ENCODE measurements at regions not wholly inside any gene's neighbourhood (a gene's known extent, or its start where the extent isn't known, plus 50 kb on each side); places are given as distances from the start of the nearest gene placed in this dataset.

DNA sequence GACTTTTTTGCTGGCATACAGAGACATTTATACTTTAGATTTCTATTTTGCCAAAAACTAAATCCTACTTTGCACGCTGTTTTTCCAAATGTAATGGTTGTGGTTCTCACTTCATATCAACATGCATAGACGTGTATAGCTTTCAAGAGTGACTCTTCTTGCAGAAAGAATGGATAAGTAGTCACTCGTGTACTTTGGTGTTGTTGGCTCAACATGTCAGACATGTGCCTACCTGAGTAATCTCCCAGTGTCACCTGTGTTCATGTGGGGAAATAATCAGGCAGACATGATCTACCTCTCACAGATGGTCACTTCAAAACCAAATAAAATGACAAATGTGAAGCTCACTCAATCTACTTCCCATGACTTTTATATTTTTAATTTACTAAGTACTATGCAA, 73.1 kb downstream of the GPR88 start:
- no peak overlapping the region for H2BK5ac ChIP-seq (ENCODE audit: low read depth, low read length)
- no peaks in the 10 kb centered on the region for H4K20me1 ChIP-seq (replicated peaks in 1 of 2; ENCODE audit: control insufficient read depth in 1 of 2, insufficient read depth in 2 of 2, low read length in 2 of 2)
- ChIA-PET CTCF (ENCODE audit: partially characterized antibody) (interaction anchor here (1.1 kb wide), 1 partner anchor 258 kb away, joined by 4 read pairs; no protein-coding TSS in a partner anchor), POLR2A (ENCODE audit: partially characterized antibody) (no interaction called here)
- H3K23me2 ChIP-seq (ENCODE audit: low read depth, low read length) = no peaks in the 10 kb centered on the region
- DNase-seq (ENCODE audit: low read depth in 1 of 2, low spot score in 2 of 2) (no peak), FAIRE-seq (no peak)
- no peaks in the 10 kb centered on the region for H3K4me1 ChIP-seq (replicated peaks in 1 of 4; ENCODE audit: control insufficient read depth in 3 of 4, insufficient read depth in 4 of 4, low read length in 3 of 4)
- no peak overlapping the region for H3K9ac ChIP-seq (replicated peaks in 1 of 4; ENCODE audit: extremely low read depth in 1 of 4, low read depth in 3 of 4, low read length in 3 of 4)
- no peak overlapping the region for H2AFZ ChIP-seq (ENCODE audit: low read length)
- no peak overlapping the region for H3K4ac ChIP-seq (replicated peaks; ENCODE audit: insufficient read length, low read depth, low read length)
- H3K27ac ChIP-seq (ENCODE audit: low read depth, low read length) = no peak overlapping the region
- TF ChIP-seq SIRT6 (IDR thresholded peaks at IDR 0.05; ENCODE audit: low read length) (no peak), RAD21 (IDR thresholded peaks at IDR 0.05 in 1 of 2, conservative IDR thresholded peaks at IDR 0.05 in 1 of 2; ENCODE audit: low read depth in 2 of 2, low read length in 2 of 2) (no peak), SP1 (IDR thresholded peaks at IDR 0.05; ENCODE audit: low read depth, low read length) (no peak), SIN3A (conservative IDR thresholded peaks at IDR 0.05 in 1 of 2, IDR thresholded peaks at IDR 0.05 in 1 of 2; ENCODE audit: low read depth in 1 of 2, low read length in 2 of 2) (no peak), NRF1 (IDR thresholded peaks at IDR 0.05; ENCODE audit: low read depth, low read length) (no peak), BRCA1 (IDR thresholded peaks at IDR 0.05; ENCODE audit: low read depth, low read length) (no peak)
- no peak overlapping the region for H3K18ac ChIP-seq (ENCODE audit: extremely low read depth, low read length)
- H3K79me2 ChIP-seq (ENCODE audit: control insufficient read depth in 1 of 2, insufficient read depth in 2 of 2, low read length in 2 of 2) = no peaks in the 10 kb centered on the region
- no peak overlapping the region for H3K56ac ChIP-seq (replicated peaks; ENCODE audit: insufficient read length, low read depth, low read length)
- no peak overlapping the region for H2BK15ac ChIP-seq (ENCODE audit: low read length)
- no peak overlapping the region for H3K14ac ChIP-seq (ENCODE audit: insufficient read length)
- no peak overlapping the region for H3K23ac ChIP-seq (ENCODE audit: insufficient read length)
- no peaks in the 10 kb centered on the region for H3K79me1 ChIP-seq (ENCODE audit: low read depth, low read length)
- H3K4me2 ChIP-seq (ENCODE audit: insufficient read depth in 1 of 2, low read depth in 2 of 2, low read length in 2 of 2) = no peak overlapping the region
- no peak overlapping the region for H4K8ac ChIP-seq (ENCODE audit: extremely low read depth, insufficient read depth, low read length)
- H2BK12ac ChIP-seq (ENCODE audit: low read depth, low read length) = no peak overlapping the region
- H3K36me3 ChIP-seq (ENCODE audit: control insufficient read depth in 2 of 4, insufficient read depth in 4 of 4, low read length in 3 of 4) = no peaks in the 10 kb centered on the region
- H3K9me3 ChIP-seq (ENCODE audit: insufficient read depth in 2 of 2, low read depth in 1 of 2, low read length in 1 of 2) = no peaks in the 10 kb centered on the region
- no peak overlapping the region for H4K5ac ChIP-seq (ENCODE audit: insufficient read length, low read depth, low read length)
- no peak overlapping the region for H2BK20ac ChIP-seq (ENCODE audit: low read length)
- no peaks in the 10 kb centered on the region for H3K27me3 ChIP-seq (replicated peaks in 1 of 4; ENCODE audit: control insufficient read depth in 3 of 4, extremely low read depth in 1 of 4, insufficient read depth in 3 of 4, low read length in 3 of 4)
- H2AK5ac ChIP-seq (ENCODE audit: low read depth, low read length) = no peak overlapping the region
- no peak overlapping the region for H4K91ac ChIP-seq (replicated peaks; ENCODE audit: insufficient read length, low read length)
- 86% methylated on average over 3 of the region's 3 CpGs; no CpG with 5 or more reads in 1 of the 2 experiments for WGBS, 2 experiments (ENCODE audit: extremely low coverage in 1 of 2, insufficient coverage in 1 of 2, insufficient read length in 1 of 2, insufficient replicate concordance in 2 of 2, low coverage in 1 of 2, low lambda C conversion rate in 2 of 2, missing lambda C conversion rate in 1 of 2)
- no peak overlapping the region for H3K4me3 ChIP-seq (ENCODE audit: extremely low read depth in 1 of 4, insufficient read depth in 2 of 4, low read depth in 3 of 4, low read length in 4 of 4)
- H2BK120ac ChIP-seq (replicated peaks; ENCODE audit: low read depth, low read length) = no peak overlapping the region

All from H1 (cell line).